Adrenal gland (tissue), 9 donors: ENCODE measurements at regions not wholly inside any gene's neighbourhood (a gene's known extent, or its start where the extent isn't known, plus 50 kb on each side); places are given as distances from the start of the nearest gene placed in this dataset.

ENCODE experiments used
- DNase-seq, 7 donors: peaks; one replicate each; pipeline ENCODE4 v3.0.0-alpha.2; 2019 to 2020
- H3K27ac ChIP-seq, 5 donors: fragments of 200-600 bp; sonication (generic) in 4 of 5; 1 replicate in 3 of 5; 2 replicates in 2 of 5; pipeline versions ENCODE4 v1.5.1 to v1.8.0; 2016 to 2020; ENCODE audit warnings: mild to moderate bottlenecking in 1 of 5
- H3K27me3 ChIP-seq: fragments of 200-600 bp; 2 replicates; pipeline ENCODE4 v1.8.0; 2021
- H3K36me3 ChIP-seq, 2 donors: fragments of 200-600 bp; replicated peaks in 1 of 2; 1 replicate in 1 of 2; 2 replicates in 1 of 2; pipeline versions ENCODE4 v1.5.1 to v1.8.0; 2018 to 2022
- H3K4me1 ChIP-seq, 2 donors: fragments of 200-600 bp; replicated peaks in 1 of 2; 1 replicate in 1 of 2; 2 replicates in 1 of 2; pipeline versions ENCODE4 v1.5.1 to v1.8.0; 2018 to 2021
- H3K4me3 ChIP-seq, 4 donors: fragments of 200-600 bp; sonication (generic) in 3 of 4; one replicate each; pipeline ENCODE4 v1.5.1; 2016 to 2018
- H3K9me3 ChIP-seq, 3 donors: fragments of 200-600 bp; sonication (generic) in 1 of 3; replicated peaks in 1 of 3; 1 replicate in 2 of 3; 2 replicates in 1 of 3; pipeline versions ENCODE4 v1.5.1 to v1.8.0; 2016 to 2021
- POLR2A ChIP-seq, 2 donors: fragments of 450-650 bp; IDR thresholded peaks; one replicate each; pipeline ENCODE4 v1.6.1; 2017; ENCODE audit warnings: antibody characterized with exemption in 2 of 2, mild to moderate bottlenecking in 2 of 2, moderate library complexity in 1 of 2
- WGBS, 4 donors: extraction: QIAGEN DNeasy Blood & Tissue Kit in 2 of 4; methylation state at CpG; one replicate each; pipeline versions ENCODE4 v1.1.5 to v1.1.7; 2013 to 2017; 5-methylcytosine and 5-hydroxymethylcytosine counted together
- intact Hi-C, 2 donors: fragments of 100-400 bp; cut with DNase I; formaldehyde crosslinking; loops; one replicate each; pipeline versions ENCODE4 v1.14.1 to v1.15.0; 2022 to 2023
- TF ChIP-seq, protein P1 (sequence below), 6 experiments: fragments of 450-650 bp in 4 of 6; fragments of 200-600 bp in 2 of 6; sonication (generic) in 1 of 6; IDR thresholded peaks; 1 replicate in 5 of 6; 2 replicates in 1 of 6; pipeline versions ENCODE4 v1.5.1 to v1.8.0; 2016 to 2021; ENCODE audit warnings: antibody characterized with exemption in 6 of 6, mild to moderate bottlenecking in 2 of 6, moderate library complexity in 1 of 6
- donor health status: healthy with polysubstance abuse.
- donor health status: Bipolar disorder and iron deficiency.
- donor health status: DM: yes; HTN: yes; CAD: no.
- donor health status: DM: no; HTN: no; CAD: no.
- donor health status: DM: no; HTN: no; CAD: no.

DNA sequence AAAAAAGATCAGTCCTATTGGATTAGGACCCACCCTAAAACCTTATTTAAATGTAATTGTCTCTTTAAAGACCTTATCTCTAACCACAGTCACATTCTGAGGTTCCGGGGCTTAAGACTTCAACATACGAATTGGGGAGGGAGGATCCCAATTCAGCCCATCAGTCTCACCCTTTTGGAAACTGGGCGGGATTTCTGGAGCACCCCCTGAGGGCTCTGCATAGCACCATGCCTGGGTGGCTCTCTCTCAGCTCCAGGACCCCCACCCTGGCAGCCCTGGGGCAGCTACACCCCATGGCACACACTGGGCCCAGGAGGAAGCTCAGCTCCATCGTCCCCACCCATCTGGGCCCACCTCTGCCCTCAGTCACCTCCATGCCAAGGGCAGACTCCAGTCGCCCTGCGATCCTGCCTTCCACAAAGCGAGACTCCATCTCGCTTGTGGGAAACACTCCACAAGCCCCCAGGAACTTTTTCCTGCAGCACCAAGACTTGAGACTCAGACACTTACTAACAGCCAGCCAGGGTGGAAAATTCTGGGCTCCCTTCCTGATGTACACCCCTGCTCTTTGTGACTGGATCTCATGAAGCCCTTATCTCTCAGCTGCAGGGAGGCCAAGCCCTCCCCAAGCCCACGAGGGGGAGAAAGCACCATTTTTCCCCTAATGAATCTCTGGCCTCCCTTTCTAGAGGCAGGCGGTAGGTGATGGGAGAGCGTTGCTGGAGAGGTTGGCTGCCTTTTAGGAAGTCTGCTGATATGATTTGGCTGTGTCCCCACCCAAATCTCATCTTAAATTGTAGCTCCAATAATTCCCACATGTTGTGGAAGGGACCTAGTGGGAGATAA lies 90.8 kb upstream of the KDM7A start:
- 82 to 88% (median 86%) methylated on average over 10 to 11 of the region's 11 CpGs for WGBS, 4 donors
- H3K27me3 ChIP-seq = no peaks in the 10 kb centered on the region
- no peak overlapping the region for H3K27ac ChIP-seq
- no peaks in the 10 kb centered on the region for H3K4me1 ChIP-seq
- no peaks in the 10 kb centered on the region for H3K36me3 ChIP-seq
- H3K9me3 ChIP-seq = no peaks in the 10 kb centered on the region
- no peak for TF ChIP-seq POLR2A (IDR thresholded peaks at IDR 0.05)
- TF ChIP-seq, protein P1, sequence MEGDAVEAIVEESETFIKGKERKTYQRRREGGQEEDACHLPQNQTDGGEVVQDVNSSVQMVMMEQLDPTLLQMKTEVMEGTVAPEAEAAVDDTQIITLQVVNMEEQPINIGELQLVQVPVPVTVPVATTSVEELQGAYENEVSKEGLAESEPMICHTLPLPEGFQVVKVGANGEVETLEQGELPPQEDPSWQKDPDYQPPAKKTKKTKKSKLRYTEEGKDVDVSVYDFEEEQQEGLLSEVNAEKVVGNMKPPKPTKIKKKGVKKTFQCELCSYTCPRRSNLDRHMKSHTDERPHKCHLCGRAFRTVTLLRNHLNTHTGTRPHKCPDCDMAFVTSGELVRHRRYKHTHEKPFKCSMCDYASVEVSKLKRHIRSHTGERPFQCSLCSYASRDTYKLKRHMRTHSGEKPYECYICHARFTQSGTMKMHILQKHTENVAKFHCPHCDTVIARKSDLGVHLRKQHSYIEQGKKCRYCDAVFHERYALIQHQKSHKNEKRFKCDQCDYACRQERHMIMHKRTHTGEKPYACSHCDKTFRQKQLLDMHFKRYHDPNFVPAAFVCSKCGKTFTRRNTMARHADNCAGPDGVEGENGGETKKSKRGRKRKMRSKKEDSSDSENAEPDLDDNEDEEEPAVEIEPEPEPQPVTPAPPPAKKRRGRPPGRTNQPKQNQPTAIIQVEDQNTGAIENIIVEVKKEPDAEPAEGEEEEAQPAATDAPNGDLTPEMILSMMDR (IDR thresholded peaks at IDR 0.05) = no peak
- intact Hi-C loops = no loop called here
- no peak for DNase-seq
- no peak overlapping the region for H3K4me3 ChIP-seq

GRCh38 chr7:140263277-140263676 lies 86.5 kb upstream of the KDM7A start:
- no peak overlapping the region for H3K4me3 ChIP-seq
- H3K27me3 ChIP-seq = no peaks in the 10 kb centered on the region
- no peaks in the 10 kb centered on the region for H3K36me3 ChIP-seq
- H3K9me3 ChIP-seq = no peaks in the 10 kb centered on the region
- intact Hi-C loops = no loop called here
- no peak overlapping the region for H3K27ac ChIP-seq
- WGBS, 4 donors = 69 to 79% (median 71%) methylated on average over 6 of the region's 6 CpGs
- no peak for DNase-seq
- no peak for TF ChIP-seq POLR2A (IDR thresholded peaks at IDR 0.05)
- TF ChIP-seq, protein P1 (IDR thresholded peaks at IDR 0.05) = no peak
- no peaks in the 10 kb centered on the region for H3K4me1 ChIP-seq

DNA sequence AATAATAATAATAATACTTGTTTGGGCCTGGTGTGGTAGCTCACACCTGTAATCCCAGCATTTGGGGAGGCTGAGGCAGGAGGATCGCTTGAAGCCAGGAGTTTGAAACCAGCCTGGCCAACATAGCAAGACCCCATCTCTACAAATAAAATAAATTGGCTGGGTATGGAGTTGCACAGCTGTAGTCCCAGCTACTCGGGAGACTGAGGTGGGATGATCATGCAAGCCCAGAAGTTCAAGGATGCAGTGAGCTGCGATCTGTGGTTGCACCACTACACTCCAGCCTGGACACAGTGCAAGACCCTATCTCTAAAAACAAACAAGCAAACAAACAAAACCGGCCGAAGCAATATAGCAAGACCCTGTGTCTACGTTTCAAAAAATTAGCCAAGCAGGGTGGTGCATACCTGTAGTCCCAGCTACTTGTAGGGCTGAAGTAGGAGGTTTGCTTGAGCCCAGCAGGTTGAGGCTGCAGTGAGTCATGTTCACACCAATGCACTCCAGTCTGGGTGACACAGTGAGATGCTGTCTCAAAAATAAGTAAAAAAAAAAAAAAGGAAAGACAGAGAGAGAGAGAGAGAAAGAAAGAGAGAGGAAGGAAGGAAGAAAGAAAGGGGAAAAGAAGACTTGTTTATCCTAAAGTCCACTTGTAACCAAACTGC lies 85.6 kb upstream of the KDM7A start:
- no peaks in the 10 kb centered on the region for H3K27me3 ChIP-seq
- H3K27ac ChIP-seq = no peak overlapping the region
- H3K36me3 ChIP-seq = no peaks in the 10 kb centered on the region
- no peaks in the 10 kb centered on the region for H3K4me1 ChIP-seq
- H3K9me3 ChIP-seq = no peaks in the 10 kb centered on the region
- TF ChIP-seq, protein P1 (IDR thresholded peaks at IDR 0.05) = no peak
- no peak for TF ChIP-seq POLR2A (IDR thresholded peaks at IDR 0.05)
- DNase-seq = no peak
- no peak overlapping the region for H3K4me3 ChIP-seq
- 79 to 88% (median 82%) methylated on average over 6 of the region's 6 CpGs for WGBS, 4 donors
- intact Hi-C loops = no loop called here

GRCh38 chr7:140261522-140261921 lies 84.7 kb upstream of the KDM7A start:
- no peaks in the 10 kb centered on the region for H3K36me3 ChIP-seq
- no peaks in the 10 kb centered on the region for H3K27me3 ChIP-seq
- H3K9me3 ChIP-seq = no peaks in the 10 kb centered on the region
- no peak overlapping the region for H3K4me3 ChIP-seq
- DNase-seq = no peak
- H3K27ac ChIP-seq = no peak overlapping the region
- TF ChIP-seq, protein P1 (IDR thresholded peaks at IDR 0.05) = no peak
- TF ChIP-seq POLR2A (IDR thresholded peaks at IDR 0.05) = no peak
- WGBS, 4 donors = 76 to 83% (median 79%) methylated on average over 1 of the region's 1 CpG
- H3K4me1 ChIP-seq = no peaks in the 10 kb centered on the region
- intact Hi-C loops = no loop called here
